Peyer's patch (tissue), 4 donors: ENCODE measurements at regions not wholly inside any gene's neighbourhood (a gene's known extent, or its start where the extent isn't known, plus 50 kb on each side); places are given as distances from the start of the nearest gene placed in this dataset.

ENCODE experiments used
- CTCF ChIP-seq, 6 experiments: fragments of 450-650 bp in 4 of 6; fragments of 200-600 bp in 2 of 6; sonication (generic) in 1 of 6; IDR thresholded peaks; one replicate each; pipeline ENCODE4 v1.5.1; 2017 to 2019; ENCODE audit warnings: antibody characterized with exemption in 6 of 6, mild to moderate bottlenecking in 3 of 6, moderate library complexity in 1 of 6
- POLR2A ChIP-seq, 2 donors: fragments of 450-650 bp; IDR thresholded peaks; one replicate each; pipeline ENCODE4 v1.5.1; 2017; ENCODE audit warnings: antibody characterized with exemption in 2 of 2, mild to moderate bottlenecking in 2 of 2, moderate library complexity in 2 of 2

GRCh38 chr5:126188804-126189203 lies 234.4 kb upstream of the GRAMD2B start:
- TF ChIP-seq CTCF (IDR thresholded peaks at IDR 0.05): no peak
- no peak for TF ChIP-seq POLR2A (IDR thresholded peaks at IDR 0.05)
